Lower leg skin (tissue), 3 donors: ENCODE measurements at regions not wholly inside any gene's neighbourhood (a gene's known extent, or its start where the extent isn't known, plus 50 kb on each side); places are given as distances from the start of the nearest gene placed in this dataset.

Experiments used
- POLR2A ChIP-seq, 2 donors: fragments of 450-650 bp; IDR thresholded peaks; one replicate each; pipeline ENCODE4 v1.6.1; 2016 to 2017; ENCODE audit warnings: antibody characterized with exemption in 2 of 2, mild to moderate bottlenecking in 1 of 2, moderate library complexity in 1 of 2
- TF ChIP-seq, protein P1 (sequence below), 3 donors: fragments of 450-650 bp; IDR thresholded peaks; one replicate each; pipeline ENCODE4 v1.5.1; 2016; ENCODE audit warnings: antibody characterized with exemption in 3 of 3, mild to moderate bottlenecking in 3 of 3, moderate library complexity in 2 of 3

DNA sequence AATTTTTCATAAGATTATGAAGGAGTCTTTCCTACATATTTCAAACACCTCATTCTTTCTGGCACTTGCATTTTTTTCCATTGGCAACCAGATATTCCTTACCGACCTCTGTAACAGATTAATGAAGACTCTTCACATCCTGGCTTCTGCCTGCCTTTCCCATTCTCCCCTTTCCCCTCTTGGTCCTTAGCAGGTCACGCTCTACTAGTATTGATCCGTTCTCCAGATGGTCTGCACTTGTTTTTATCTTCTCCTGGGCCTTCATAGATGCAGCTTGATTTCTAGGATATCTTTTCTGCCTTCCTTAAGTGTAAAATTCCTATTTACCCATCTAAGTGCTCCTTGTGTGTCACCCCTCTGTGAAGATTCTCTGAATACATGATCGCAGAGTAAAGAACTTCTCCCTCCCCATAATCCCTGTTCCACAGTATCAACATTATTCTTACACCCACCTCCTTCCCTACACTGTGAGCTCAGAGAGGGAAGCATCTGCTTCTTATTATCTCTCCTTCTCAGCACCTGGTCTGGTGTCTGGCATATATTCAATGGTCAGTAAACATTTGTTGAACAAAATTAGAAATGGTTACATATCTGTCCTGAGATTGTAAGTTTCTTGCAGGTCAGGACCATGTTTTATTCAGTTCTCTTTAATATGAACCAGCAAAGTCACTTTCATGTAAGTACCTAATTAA, 654.2 kb downstream of the REEP3 start:
- TF ChIP-seq, protein P1, sequence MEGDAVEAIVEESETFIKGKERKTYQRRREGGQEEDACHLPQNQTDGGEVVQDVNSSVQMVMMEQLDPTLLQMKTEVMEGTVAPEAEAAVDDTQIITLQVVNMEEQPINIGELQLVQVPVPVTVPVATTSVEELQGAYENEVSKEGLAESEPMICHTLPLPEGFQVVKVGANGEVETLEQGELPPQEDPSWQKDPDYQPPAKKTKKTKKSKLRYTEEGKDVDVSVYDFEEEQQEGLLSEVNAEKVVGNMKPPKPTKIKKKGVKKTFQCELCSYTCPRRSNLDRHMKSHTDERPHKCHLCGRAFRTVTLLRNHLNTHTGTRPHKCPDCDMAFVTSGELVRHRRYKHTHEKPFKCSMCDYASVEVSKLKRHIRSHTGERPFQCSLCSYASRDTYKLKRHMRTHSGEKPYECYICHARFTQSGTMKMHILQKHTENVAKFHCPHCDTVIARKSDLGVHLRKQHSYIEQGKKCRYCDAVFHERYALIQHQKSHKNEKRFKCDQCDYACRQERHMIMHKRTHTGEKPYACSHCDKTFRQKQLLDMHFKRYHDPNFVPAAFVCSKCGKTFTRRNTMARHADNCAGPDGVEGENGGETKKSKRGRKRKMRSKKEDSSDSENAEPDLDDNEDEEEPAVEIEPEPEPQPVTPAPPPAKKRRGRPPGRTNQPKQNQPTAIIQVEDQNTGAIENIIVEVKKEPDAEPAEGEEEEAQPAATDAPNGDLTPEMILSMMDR (IDR thresholded peaks at IDR 0.05): no peak
- TF ChIP-seq POLR2A (IDR thresholded peaks at IDR 0.05): no peak
